NT2/D1 (cell line): ENCODE measurements at regions not wholly inside any gene's neighbourhood (a gene's known extent, or its start where the extent isn't known, plus 50 kb on each side); places are given as distances from the start of the nearest gene placed in this dataset.

Experiments used
- YY1 ChIP-seq: IDR thresholded peaks from 2 replicates; pipeline ENCODE4 v1.6.1; 2011; ENCODE audit not compliant: insufficient read length, insufficient read depth
- ZNF274 ChIP-seq: IDR thresholded peaks from 2 replicates; pipeline ENCODE4 v1.6.1; 2011; ENCODE audit warnings: mild to moderate bottlenecking, low read depth, low read length

DNA sequence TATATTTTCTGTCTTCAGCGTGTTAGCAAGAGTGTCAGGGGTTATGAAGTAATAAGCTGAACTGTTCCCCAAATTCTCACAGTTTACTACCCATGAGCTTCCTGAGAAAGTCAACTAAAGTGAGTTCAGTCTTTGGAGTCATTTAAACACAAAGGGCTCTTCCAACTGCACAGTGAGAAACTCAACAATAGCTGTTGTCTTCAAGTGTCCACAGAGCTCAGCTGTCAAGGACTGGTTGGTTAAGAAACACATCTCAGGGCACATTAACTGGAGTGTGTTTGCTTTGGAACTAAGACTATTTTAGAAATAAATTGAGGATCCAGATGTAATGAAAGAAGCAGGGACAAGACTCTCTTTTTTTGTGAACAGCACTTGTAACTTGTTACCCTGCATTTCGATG, 241.4 kb upstream of the SOX4 start:
- TF ChIP-seq YY1 (no peak), ZNF274 (no peak)
